ENCODE measurements at regions not wholly inside any gene's neighbourhood (a gene's known extent, or its start where the extent isn't known, plus 50 kb on each side); places are given as distances from the start of the nearest gene placed in this dataset.

GRCh38 chr3:193118907-193119306 is 122.1 kb upstream of the PLAAT1 start:
- no peak for TF ChIP-seq POLR2AphosphoS5 (IDR thresholded peaks at IDR 0.05; ENCODE audit: low read depth, low read length)
- no peak for TF ChIP-seq SPI1 (IDR thresholded peaks at IDR 0.05; ENCODE audit: low read depth, low read length)
- TF ChIP-seq TAF1 (IDR thresholded peaks at IDR 0.05; ENCODE audit: low read depth, low read length) = no peak
- TF ChIP-seq POLR2A (IDR thresholded peaks at IDR 0.05; ENCODE audit: low read depth, low read length) = no peak
